GM12878 (cell line): ENCODE measurements at regions not wholly inside any gene's neighbourhood (a gene's known extent, or its start where the extent isn't known, plus 50 kb on each side); places are given as distances from the start of the nearest gene placed in this dataset.

Experiments used
- ATAC-seq: fragments of 200-7000 bp; cut with Tn5 transposase; 3 replicates; pipeline ENCODE4 v1.9.1; 2020; ENCODE audit warnings: mild to moderate bottlenecking, moderate library complexity
- BruUV-seq: library from RNA; stranded (reverse); fragments of 400-500 nt; replicated peaks from 2 replicates; lab custom pipeline; 2021; lab: Mats Ljungman, UMichigan
- CTCF ChIA-PET: fragments of 300-600 bp; sonication (Branson Sonifier 250); formaldehyde crosslinking; extraction: SDS; loops from one replicate; lab custom pipeline; 2021; ENCODE audit warnings: inconsistent platforms; lab: Yijun Ruan, JAX
- POLR2A ChIA-PET: fragments of 350-600 bp; formaldehyde crosslinking; extraction: SDS; loops from one replicate; lab custom pipeline; 2021; ENCODE audit warnings: inconsistent platforms; lab: Charles Lee
- RAD21 ChIA-PET: fragments of 300-600 bp; sonication (Branson Sonifier 250); formaldehyde crosslinking; loops from one replicate; lab custom pipeline; 2023; ENCODE audit warnings: antibody characterized with exemption; ENCODE audit not compliant: unreplicated experiment; lab: Charles Lee
- SMC1A ChIA-PET: fragments of 300-600 bp; sonication (Branson Sonifier 250); formaldehyde crosslinking; loops from one replicate; lab custom pipeline; 2023; ENCODE audit not compliant: unreplicated experiment, uncharacterized antibody; lab: Charles Lee
- DNase-seq: peaks from one replicate; pipeline ENCODE4 v3.0.0-alpha.2; 2011; ENCODE audit warnings: low read depth, low spot score
- FAIRE-seq: peaks from 3 replicates; lab custom pipeline; 2011; peaks lifted over from hg19 to GRCh38; lab: Jason Lieb, UNC
- H2AFZ ChIP-seq: 2 replicates; pipeline ENCODE4 v1.6.0; 2011; ENCODE audit warnings: low read depth, low read length, control low read depth; ENCODE audit not compliant: control insufficient read depth
- H3K27ac ChIP-seq: 2 replicates; pipeline ENCODE4 v1.5.1; 2011; ENCODE audit warnings: control low read depth; ENCODE audit not compliant: control insufficient read depth, insufficient read depth
- H3K27me3 ChIP-seq, 2 experiments: replicated peaks in 1 of 2; 2 replicates each; pipeline versions ENCODE4 v1.6.0 to v1.6.1; 2011; ENCODE audit warnings: low read length in 1 of 2; ENCODE audit not compliant: control insufficient read depth in 2 of 2, insufficient read depth in 2 of 2
- H3K36me3 ChIP-seq, 2 experiments: 2 replicates each; pipeline ENCODE4 v1.5.1; 2011; ENCODE audit warnings: low read length in 1 of 2; ENCODE audit not compliant: control insufficient read depth in 2 of 2, insufficient read depth in 2 of 2
- H3K4me1 ChIP-seq: 2 replicates; pipeline ENCODE4 v1.6.1; 2011; ENCODE audit warnings: mild to moderate bottlenecking, low read length, moderate library complexity, mixed read lengths; ENCODE audit not compliant: control insufficient read depth, insufficient read depth
- H3K4me2 ChIP-seq: 2 replicates; pipeline ENCODE4 v1.6.0; 2011; ENCODE audit warnings: control low read depth; ENCODE audit not compliant: control insufficient read depth, insufficient read depth
- H3K4me3 ChIP-seq: fragments of 200-600 bp; sonication (generic); 2 replicates; pipeline ENCODE4 v1.5.1; 2016
- H3K79me2 ChIP-seq: 2 replicates; pipeline ENCODE4 v1.6.0; 2011; ENCODE audit warnings: low read length; ENCODE audit not compliant: control insufficient read depth, insufficient read depth
- H3K9ac ChIP-seq: 2 replicates; pipeline ENCODE4 v1.8.0; 2011; ENCODE audit warnings: low read length, control low read depth, mixed read lengths; ENCODE audit not compliant: control insufficient read depth, insufficient read depth
- H3K9me3 ChIP-seq: replicated peaks from 3 replicates; pipeline ENCODE4 v1.5.1; 2011; ENCODE audit warnings: mild to moderate bottlenecking, low read length; ENCODE audit not compliant: control insufficient read depth, insufficient read depth
- H4K20me1 ChIP-seq: 2 replicates; pipeline ENCODE4 v1.6.0; 2011; ENCODE audit not compliant: control insufficient read depth, insufficient read depth
- BCLAF1 ChIP-seq: fragments of 450-650 bp; IDR thresholded peaks from 2 replicates; pipeline ENCODE4 v1.6.1; 2017; ENCODE audit warnings: antibody characterized with exemption, mild to moderate bottlenecking, moderate library complexity
- EZH2 ChIP-seq: IDR thresholded peaks from 2 replicates; pipeline ENCODE4 v1.6.1; 2012; ENCODE audit warnings: low read depth, mild to moderate bottlenecking, control low read depth, inconsistent platforms, low read length, borderline replicate concordance; ENCODE audit not compliant: control insufficient read depth
- JUNB ChIP-seq: IDR thresholded peaks from 2 replicates; pipeline ENCODE4 v1.6.1; 2016; ENCODE audit warnings: antibody characterized with exemption, mild to moderate bottlenecking
- NFYA ChIP-seq: IDR thresholded peaks from 2 replicates; pipeline ENCODE4 v1.6.1; 2011; ENCODE audit warnings: low read depth, mild to moderate bottlenecking, low read length, improper control_type of control experiment, borderline replicate concordance
- NRF1 ChIP-seq: conservative IDR thresholded peaks from 2 replicates; pipeline ENCODE4 v1.6.1; 2011; ENCODE audit warnings: mild to moderate bottlenecking, low read depth, low read length, improper control_type of control experiment
- PBX3 ChIP-seq: IDR thresholded peaks from 2 replicates; pipeline ENCODE4 v1.6.1; 2011; ENCODE audit warnings: mild to moderate bottlenecking, low read depth, low read length, moderate library complexity; ENCODE audit not compliant: insufficient replicate concordance
- POU2F2 ChIP-seq: IDR thresholded peaks from 3 replicates; pipeline ENCODE4 v1.6.1; 2011; ENCODE audit warnings: low read depth, mild to moderate bottlenecking, low read length, borderline replicate concordance
- RELB ChIP-seq: fragments of 450-650 bp; IDR thresholded peaks from 2 replicates; pipeline ENCODE4 v1.6.1; 2017; ENCODE audit warnings: low read depth, mild to moderate bottlenecking, moderate library complexity
- RFX5 ChIP-seq: IDR thresholded peaks from 2 replicates; pipeline ENCODE4 v1.6.1; 2011; ENCODE audit warnings: low read depth, low read length, improper control_type of control experiment
- ZNF274 ChIP-seq: IDR thresholded peaks from one replicate; pipeline ENCODE4 v1.8.0; 2011; ENCODE audit not compliant: insufficient read length, insufficient read depth
- ZZZ3 ChIP-seq: IDR thresholded peaks from 2 replicates; pipeline ENCODE4 v1.6.1; 2011; ENCODE audit warnings: low read depth; ENCODE audit not compliant: control insufficient read depth, insufficient read length
- WGBS: methylation state at CpG from one replicate; pipeline ENCODE4 v1.1.6; 2016; ENCODE audit warnings: low lambda C conversion rate; ENCODE audit not compliant: insufficient replicate concordance, insufficient coverage; ENCODE audit errors: missing lambda C conversion rate; 5-methylcytosine and 5-hydroxymethylcytosine counted together
- in situ Hi-C: fragments of 300-500 bp; cut with MboI; formaldehyde crosslinking; loops from 9 replicates; pipeline ENCODE4 v1.14.3; 2018; ENCODE audit warnings: mixed read lengths
- intact Hi-C: fragments of 100-400 bp; cut with micrococcal nuclease; formaldehyde crosslinking; loops from one replicate; pipeline ENCODE4 v1.14.2; 2022; ENCODE audit not compliant: unreplicated experiment

GRCh38 chr3:124631727-124632126 lies 98.5 kb upstream of the UMPS start:
- no peaks in the 10 kb centered on the region for H3K36me3 ChIP-seq
- no peaks in the 10 kb centered on the region for H3K27me3 ChIP-seq
- H3K79me2 ChIP-seq: no peaks in the 10 kb centered on the region
- intact Hi-C loops: no loop called here
- BruUV-seq: no TSS peak
- H3K4me1 ChIP-seq: peaks cover 16% of the 10 kb centered on the region
- no peaks in the 10 kb centered on the region for H3K9me3 ChIP-seq
- in situ Hi-C loops: no loop called here
- ChIA-PET POLR2A (no interaction called here), CTCF (no interaction called here), SMC1A (interaction anchor here (1.0 to 2.8 kb wide), 3 partner anchors 8 to 34 kb away, joined by 3 to 11 read pairs (median 3); no protein-coding TSS in a partner anchor), RAD21 (no interaction called here)
- FAIRE-seq (no peak), ATAC-seq (no peak), DNase-seq (no peak)
- H2AFZ ChIP-seq: no peak overlapping the region
- H3K4me2 ChIP-seq: no peak overlapping the region
- H3K27ac ChIP-seq: no peak overlapping the region
- TF ChIP-seq NFYA: no peak
- WGBS: 67% methylated on average over 5 of the region's 5 CpGs
- no peaks in the 10 kb centered on the region for H4K20me1 ChIP-seq
- H3K4me3 ChIP-seq: no peak overlapping the region
- H3K9ac ChIP-seq: no peak overlapping the region

GRCh38 chr3:124632566-124633140 lies 97.6 kb upstream of the UMPS start:
- no peaks in the 10 kb centered on the region for H3K9me3 ChIP-seq
- in situ Hi-C loops: no loop called here
- no peaks in the 10 kb centered on the region for H3K36me3 ChIP-seq
- BruUV-seq: no TSS peak
- CTCF ChIA-PET: interaction anchor here (1.2 kb wide), 1 partner anchor 33 kb away, joined by 3 read pairs; no protein-coding TSS in a partner anchor
- H3K4me3 ChIP-seq: no peak overlapping the region
- no peaks in the 10 kb centered on the region for H3K27me3 ChIP-seq
- POLR2A ChIA-PET: interaction anchor here (1.3 kb wide), 1 partner anchor 9 kb away, joined by 3 read pairs; no protein-coding TSS in a partner anchor
- 79% methylated on average over 7 of the region's 7 CpGs for WGBS
- no peaks in the 10 kb centered on the region for H3K79me2 ChIP-seq
- RAD21 ChIA-PET: no interaction called here
- SMC1A ChIA-PET: interaction anchor here (0.9 to 1.5 kb wide), 4 partner anchors 8 to 41 kb away, joined by 3 to 4 read pairs (median 4); no protein-coding TSS in a partner anchor
- no peaks in the 10 kb centered on the region for H4K20me1 ChIP-seq
- no peak overlapping the region for H3K27ac ChIP-seq
- FAIRE-seq: no peak
- no peak for ATAC-seq
- intact Hi-C loops: no loop called here
- H3K4me2 ChIP-seq: no peak overlapping the region
- no peak for DNase-seq
- H2AFZ ChIP-seq: no peak overlapping the region
- H3K4me1 ChIP-seq: peaks cover 16% of the 10 kb centered on the region
- no peak overlapping the region for H3K9ac ChIP-seq
- TF ChIP-seq EZH2 (no peak), BCLAF1 (no peak), JUNB (no peak), RELB (no peak), NRF1 (no peak), POU2F2 (no peak), PBX3 (no peak), RFX5 (no peak), ZZZ3 (no peak), ZNF274 (no peak)
